GM18507 (cell line): ENCODE measurements at regions not wholly inside any gene's neighbourhood (a gene's known extent, or its start where the extent isn't known, plus 50 kb on each side); places are given as distances from the start of the nearest gene placed in this dataset.
"Not testable (repeated sequence)": the region's sequence is repeated elsewhere in the genome, so short reads cannot be mapped to it uniquely, and the experiment has no call there.

Experiments
- DNase-seq: peaks from one replicate; pipeline ENCODE4 v3.0.0; 2011; ENCODE audit warnings: low read depth; ENCODE audit not compliant: insufficient read length; ENCODE audit errors: extremely low spot score
- FAIRE-seq: peaks from 2 replicates; lab custom pipeline; 2011; peaks lifted over from hg19 to GRCh38; lab: Jason Lieb, UNC

GRCh38 chr22:47310601-47311000 is 548.2 kb downstream of the TBC1D22A start:
- FAIRE-seq: no peak
- DNase-seq: no peak

- FAIRE-seq: no peak
- no peak for DNase-seq
Observed at GRCh38 chr22:47309946-47310345, 547.5 kb downstream of the TBC1D22A start.

GRCh38 chr22:47309476-47309875 is 547.0 kb downstream of the TBC1D22A start:
- DNase-seq: no peak
- FAIRE-seq: no peak

GRCh38 chr22:47308886-47309285 is 546.4 kb downstream of the TBC1D22A start:
- no peak for FAIRE-seq
- DNase-seq: no peak

- DNase-seq (no peak), FAIRE-seq (no peak)
Observed at GRCh38 chr22:47307822-47308221, 545.4 kb downstream of the TBC1D22A start.

GRCh38 chr22:47307326-47307725 is 544.9 kb downstream of the TBC1D22A start:
- FAIRE-seq (no peak), DNase-seq (no peak)

- no peak for FAIRE-seq
- DNase-seq: no peak
Observed at GRCh38 chr22:47304854-47305253, 542.4 kb downstream of the TBC1D22A start.

- DNase-seq: no peak
- no peak for FAIRE-seq
Observed at GRCh38 chr22:47304191-47304831, 541.9 kb downstream of the TBC1D22A start.

- FAIRE-seq: no peak
- no peak for DNase-seq
Observed at GRCh38 chr22:47303161-47303890, 540.9 kb downstream of the TBC1D22A start.

- DNase-seq, FAIRE-seq: not testable (repeated sequence)
Observed at GRCh38 chr22:47302587-47302986, 540.1 kb downstream of the TBC1D22A start.

GRCh38 chr22:47301820-47302475 is 539.5 kb downstream of the TBC1D22A start:
- DNase-seq (no peak), FAIRE-seq (no peak)

GRCh38 chr22:47300698-47301405 is 538.4 kb downstream of the TBC1D22A start:
- no peak for DNase-seq
- no peak for FAIRE-seq

- no peak for FAIRE-seq
- DNase-seq: no peak
Observed at GRCh38 chr22:47299863-47300697, 537.6 kb downstream of the TBC1D22A start.

GRCh38 chr22:47299211-47299862 is 536.9 kb downstream of the TBC1D22A start:
- no peak for FAIRE-seq
- no peak for DNase-seq

- no peak for FAIRE-seq
Observed at GRCh38 chr22:47298017-47298785, 535.8 kb downstream of the TBC1D22A start.

GRCh38 chr22:47297261-47298016 is 535.0 kb downstream of the TBC1D22A start:
- DNase-seq (no peak), FAIRE-seq (no peak)

More at GRCh38 chr22:47298017-47298785, 535.8 kb downstream of the TBC1D22A start:
- no peak for DNase-seq
